DOHH2 (cell line): ENCODE measurements at regions not wholly inside any gene's neighbourhood (a gene's known extent, or its start where the extent isn't known, plus 50 kb on each side); places are given as distances from the start of the nearest gene placed in this dataset.

ENCODE experiments used
- EZH2phosphoT487 ChIP-seq: fragments of 200-600 bp; sonication (generic); IDR thresholded peaks from 2 replicates; pipeline ENCODE4 v1.6.1; 2017; ENCODE audit warnings: borderline replicate concordance, mild to moderate bottlenecking, antibody characterized with exemption, low read length, moderate library complexity, mixed read lengths
- TF ChIP-seq, protein P1 (sequence below): fragments of 200-600 bp; sonication (generic); IDR thresholded peaks from one replicate; pipeline ENCODE4 v1.5.1; 2014; ENCODE audit warnings: antibody characterized with exemption, mild to moderate bottlenecking, low read depth, low read length; ENCODE audit not compliant: poor library complexity, severe bottlenecking

DNA sequence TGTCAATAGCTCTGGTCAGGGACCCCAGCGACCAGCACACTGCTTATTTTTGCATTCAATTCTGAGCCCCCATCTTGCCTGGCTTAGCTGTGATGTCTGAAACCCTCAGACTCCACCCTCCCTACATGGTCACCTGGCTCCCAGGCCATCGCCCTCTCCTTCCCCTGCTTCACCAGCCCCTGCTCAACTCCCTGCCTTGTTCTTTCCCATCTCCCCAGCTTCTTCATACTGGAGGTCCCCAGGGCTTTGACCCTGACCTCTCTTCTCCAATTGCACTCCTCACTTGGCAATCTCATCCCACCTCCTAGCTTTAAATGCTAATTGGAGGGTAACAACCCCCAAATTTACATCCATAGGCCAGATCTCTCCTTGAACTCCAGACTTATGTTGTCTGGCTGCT lies 84.3 kb upstream of the GNAZ start:
- TF ChIP-seq, protein P1, sequence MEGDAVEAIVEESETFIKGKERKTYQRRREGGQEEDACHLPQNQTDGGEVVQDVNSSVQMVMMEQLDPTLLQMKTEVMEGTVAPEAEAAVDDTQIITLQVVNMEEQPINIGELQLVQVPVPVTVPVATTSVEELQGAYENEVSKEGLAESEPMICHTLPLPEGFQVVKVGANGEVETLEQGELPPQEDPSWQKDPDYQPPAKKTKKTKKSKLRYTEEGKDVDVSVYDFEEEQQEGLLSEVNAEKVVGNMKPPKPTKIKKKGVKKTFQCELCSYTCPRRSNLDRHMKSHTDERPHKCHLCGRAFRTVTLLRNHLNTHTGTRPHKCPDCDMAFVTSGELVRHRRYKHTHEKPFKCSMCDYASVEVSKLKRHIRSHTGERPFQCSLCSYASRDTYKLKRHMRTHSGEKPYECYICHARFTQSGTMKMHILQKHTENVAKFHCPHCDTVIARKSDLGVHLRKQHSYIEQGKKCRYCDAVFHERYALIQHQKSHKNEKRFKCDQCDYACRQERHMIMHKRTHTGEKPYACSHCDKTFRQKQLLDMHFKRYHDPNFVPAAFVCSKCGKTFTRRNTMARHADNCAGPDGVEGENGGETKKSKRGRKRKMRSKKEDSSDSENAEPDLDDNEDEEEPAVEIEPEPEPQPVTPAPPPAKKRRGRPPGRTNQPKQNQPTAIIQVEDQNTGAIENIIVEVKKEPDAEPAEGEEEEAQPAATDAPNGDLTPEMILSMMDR: no peak
- TF ChIP-seq EZH2phosphoT487: no peak
